GM12875 (cell line): ENCODE measurements at regions not wholly inside any gene's neighbourhood (a gene's known extent, or its start where the extent isn't known, plus 50 kb on each side); places are given as distances from the start of the nearest gene placed in this dataset.

Source experiments
- H3K4me3 ChIP-seq: one replicate; pipeline ENCODE4 v1.5.1; 2011; ENCODE audit warnings: low read depth, low read length, control low read depth
- CTCF ChIP-seq: IDR thresholded peaks from 2 replicates; pipeline ENCODE4 v1.5.1; 2011; ENCODE audit warnings: low read depth, mild to moderate bottlenecking, control low read depth, inconsistent platforms, low read length, moderate library complexity, borderline replicate concordance; ENCODE audit not compliant: insufficient read depth

DNA sequence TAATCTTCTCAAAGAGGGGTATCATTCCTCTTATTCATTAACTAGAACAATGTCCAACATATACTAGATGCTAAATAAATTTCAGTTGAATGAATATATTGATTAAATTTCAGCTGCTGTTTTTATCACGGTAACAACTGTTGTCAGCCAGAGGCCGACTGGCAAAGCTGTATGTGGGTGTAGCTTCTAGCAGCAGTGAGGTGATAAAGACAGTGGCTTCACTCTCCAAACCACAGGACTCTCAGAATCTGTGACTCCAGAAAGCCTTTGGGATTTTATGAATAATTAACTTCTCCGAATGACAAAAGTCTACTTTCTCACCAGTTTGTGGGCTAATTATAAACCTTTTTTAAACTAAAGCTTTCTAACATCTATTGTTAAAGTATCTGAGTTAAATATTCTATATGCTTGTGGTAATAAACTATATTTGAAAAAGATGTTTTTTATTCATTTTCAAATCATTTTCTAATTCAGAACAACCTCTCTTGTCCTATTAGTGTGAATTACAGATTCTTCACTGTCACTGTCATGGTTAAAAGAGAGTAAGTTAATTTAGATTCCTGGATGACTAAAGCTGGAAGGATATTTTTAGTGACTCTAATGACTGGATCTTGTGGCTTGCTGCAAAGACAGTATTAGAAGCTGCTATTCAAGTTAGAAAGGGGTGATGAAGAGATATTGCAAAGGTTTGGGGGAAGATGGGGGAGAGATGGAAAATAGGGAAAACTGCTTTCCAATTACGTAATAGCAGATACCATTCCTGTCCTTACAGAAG lies 796.4 kb upstream of the ARPP21 start:
- no peak overlapping the region for H3K4me3 ChIP-seq
- no peak for TF ChIP-seq CTCF

DNA sequence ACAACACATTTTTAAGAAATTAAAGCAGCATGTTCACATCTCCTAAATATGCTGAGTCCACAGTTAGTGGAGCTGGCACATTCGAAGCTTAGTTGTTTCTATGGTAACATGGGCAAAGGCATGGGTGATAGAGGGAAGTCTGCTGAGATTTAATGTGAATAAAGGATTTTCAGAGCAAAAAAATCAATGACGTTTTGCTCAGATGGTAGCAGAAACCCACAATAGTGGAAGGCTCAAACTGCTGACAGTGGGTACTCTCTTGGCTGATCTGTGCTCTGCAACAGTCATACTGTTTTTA lies 795.1 kb upstream of the ARPP21 start:
- H3K4me3 ChIP-seq, result no peak overlapping the region
- TF ChIP-seq CTCF, result no peak

DNA sequence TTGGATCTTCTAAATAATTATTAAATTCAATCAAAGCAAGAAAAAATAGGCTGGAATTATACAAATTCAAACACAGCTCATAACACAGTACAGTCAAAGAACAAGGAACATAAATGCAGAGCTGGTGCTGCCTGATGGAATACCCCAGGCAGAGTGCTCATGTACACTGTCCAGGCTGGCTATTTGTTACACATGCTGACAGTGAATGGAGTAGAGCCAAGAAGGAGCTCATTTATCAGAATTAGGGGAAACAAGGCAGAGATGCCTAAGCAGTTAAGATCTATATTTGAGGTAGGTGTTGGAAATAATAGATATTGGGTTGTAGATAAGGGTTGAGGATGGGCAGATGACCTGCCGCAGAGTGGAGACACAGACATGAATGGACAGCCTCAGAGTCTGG lies 788.2 kb upstream of the ARPP21 start:
- no peak for TF ChIP-seq CTCF
- no peak overlapping the region for H3K4me3 ChIP-seq

DNA sequence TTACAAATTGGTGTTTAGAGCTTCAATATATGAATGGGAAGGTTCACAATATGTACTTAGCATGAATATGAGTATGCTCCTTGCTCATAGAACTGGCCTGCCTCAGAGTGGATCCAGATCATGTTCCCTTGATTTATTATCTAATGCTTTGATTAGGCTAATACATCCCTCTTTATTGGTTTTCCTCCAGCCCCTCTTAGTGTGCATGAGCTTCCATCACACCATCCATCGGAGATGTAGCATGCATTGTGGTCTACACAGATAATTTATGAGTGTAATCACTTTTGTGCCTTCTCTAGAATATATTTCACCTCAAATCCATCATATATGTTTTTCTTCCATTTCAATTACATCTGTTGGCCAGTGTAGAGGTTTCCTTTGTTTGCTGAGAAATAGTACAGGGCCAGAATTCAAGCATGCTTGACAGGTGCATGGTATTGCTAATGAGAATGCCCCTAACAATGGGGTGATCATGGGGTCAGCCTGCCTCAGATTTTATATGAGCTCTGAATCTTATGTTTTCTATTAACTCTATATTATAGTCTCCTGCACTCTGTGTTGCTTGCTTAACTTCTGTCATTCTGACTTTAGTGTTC lies 786.4 kb upstream of the ARPP21 start:
- no peak overlapping the region for H3K4me3 ChIP-seq
- TF ChIP-seq CTCF, result no peak

- no peak overlapping the region for H3K4me3 ChIP-seq
- no peak for TF ChIP-seq CTCF
Observed at GRCh38 chr3:34856081-34856947, 783.0 kb upstream of the ARPP21 start.

DNA sequence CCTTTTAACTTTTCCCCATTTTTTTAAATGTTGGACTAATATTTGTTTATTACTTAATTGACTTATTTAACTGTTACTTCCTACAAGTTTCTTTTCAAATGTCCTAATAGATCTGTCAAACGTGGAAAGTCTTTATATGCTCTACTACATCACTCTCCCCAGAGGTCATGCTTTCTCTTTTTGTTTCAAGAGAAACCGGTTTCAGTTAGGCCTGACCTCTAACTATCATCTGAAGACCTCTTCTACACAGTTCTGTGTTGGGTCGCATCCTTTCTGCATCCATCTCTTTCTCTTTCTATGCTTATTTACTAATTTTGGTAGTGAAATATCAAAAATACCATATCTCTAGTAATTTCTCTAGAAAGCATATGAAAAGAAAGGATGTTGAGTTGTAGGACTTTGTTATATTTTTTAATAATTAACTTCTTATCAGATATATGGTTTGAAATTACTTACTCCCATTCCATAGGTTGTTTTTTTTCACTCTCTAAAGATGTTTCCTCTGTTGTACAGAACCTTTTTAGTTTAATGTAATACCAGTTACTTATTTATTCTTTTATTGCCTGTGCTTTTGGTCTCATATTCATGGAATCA lies 781.2 kb upstream of the ARPP21 start:
- H3K4me3 ChIP-seq, result no peak overlapping the region
- TF ChIP-seq CTCF, result no peak
